Endodermal cell (in vitro differentiated cells): ENCODE measurements at regions not wholly inside any gene's neighbourhood (a gene's known extent, or its start where the extent isn't known, plus 50 kb on each side); places are given as distances from the start of the nearest gene placed in this dataset.

Experiments used
- DNase-seq: peaks from one replicate; pipeline ENCODE4 v3.0.0-alpha.2; 2017
- H3K27ac ChIP-seq: 2 replicates; pipeline ENCODE4 v1.5.1; 2013; ENCODE audit warnings: mild to moderate bottlenecking, low read depth, low read length, moderate library complexity
- H3K27me3 ChIP-seq: 2 replicates; pipeline ENCODE4 v1.6.1; 2013; ENCODE audit warnings: mild to moderate bottlenecking, low read length, moderate library complexity; ENCODE audit not compliant: insufficient read depth, control insufficient read depth, poor library complexity, severe bottlenecking
- H3K36me3 ChIP-seq: 2 replicates; pipeline ENCODE4 v1.7.0; 2013; ENCODE audit warnings: mild to moderate bottlenecking, low read length, moderate library complexity; ENCODE audit not compliant: control insufficient read depth, insufficient read depth
- H3K4me1 ChIP-seq: one replicate; pipeline ENCODE4 v1.7.0; 2013; ENCODE audit warnings: low read length; ENCODE audit not compliant: control insufficient read depth, insufficient read depth
- H3K4me3 ChIP-seq: 2 replicates; pipeline ENCODE4 v1.5.1; 2013; ENCODE audit warnings: mild to moderate bottlenecking, low read length, moderate library complexity
- H3K9ac ChIP-seq: 2 replicates; pipeline ENCODE4 v1.6.1; 2013; ENCODE audit warnings: mild to moderate bottlenecking, low read length, moderate library complexity; ENCODE audit not compliant: poor library complexity, severe bottlenecking; ENCODE audit errors: extremely low read depth
- H3K9me3 ChIP-seq: 2 replicates; pipeline ENCODE4 v1.6.1; 2013; ENCODE audit warnings: mild to moderate bottlenecking, low read length, moderate library complexity; ENCODE audit not compliant: control insufficient read depth
- H3K27ac Mint-ChIP-seq: 2 replicates; pipeline ENCODE4 v1.8.0; 2020; ENCODE audit warnings: mixed read lengths
- H3K27me3 Mint-ChIP-seq: 2 replicates; pipeline ENCODE4 v1.8.0; 2021; ENCODE audit warnings: mild to moderate bottlenecking, mixed read lengths; ENCODE audit not compliant: insufficient read depth
- H3K36me3 Mint-ChIP-seq: 2 replicates; pipeline ENCODE4 v1.8.0; 2020; ENCODE audit warnings: low read depth, mixed read lengths
- H3K4me1 Mint-ChIP-seq: 2 replicates; pipeline ENCODE4 v1.8.0; 2020; ENCODE audit warnings: mixed read lengths
- H3K4me3 Mint-ChIP-seq: 2 replicates; pipeline ENCODE4 v1.8.0; 2020; ENCODE audit warnings: mild to moderate bottlenecking, moderate library complexity, mixed read lengths
- H3K9me3 Mint-ChIP-seq: 2 replicates; pipeline ENCODE4 v1.8.0; 2020; ENCODE audit warnings: mild to moderate bottlenecking, mixed read lengths
- CTCF ChIP-seq: fragments of 200-600 bp; sonication (generic); conservative IDR thresholded peaks from 2 replicates; pipeline ENCODE4 v1.5.0; 2021; ENCODE audit warnings: antibody characterized with exemption, mild to moderate bottlenecking
- WGBS, 2 experiments: methylation state at CpG; one replicate each; pipeline versions ENCODE4 v1.1.5 to v1.1.7; 2013; ENCODE audit warnings: missing lambda C conversion rate in 2 of 2, mixed read lengths in 1 of 2; ENCODE audit not compliant: insufficient coverage in 1 of 2, insufficient read length in 1 of 2; 5-methylcytosine and 5-hydroxymethylcytosine counted together

GRCh38 chr16:62254372-62254771 is 218.1 kb upstream of the CDH8 start:
- DNase-seq = no peak
- 88 to 93% methylated on average over 2 to 5 of the region's 5 CpGs for WGBS, 2 experiments
- Mint-ChIP-seq H3K4me3 (no peak overlapping the region), H3K36me3 (no peaks in the 10 kb centered on the region), H3K9me3 (no peaks in the 10 kb centered on the region), H3K27me3 (no peaks in the 10 kb centered on the region), H3K27ac (no peak overlapping the region), H3K4me1 (peaks cover 15% of the 10 kb centered on the region)
- H3K27me3 ChIP-seq = no peaks in the 10 kb centered on the region
- no peak overlapping the region for H3K4me3 ChIP-seq
- no peaks in the 10 kb centered on the region for H3K36me3 ChIP-seq
- no peak for TF ChIP-seq CTCF
- H3K27ac ChIP-seq = no peak overlapping the region
- H3K4me1 ChIP-seq = no peaks in the 10 kb centered on the region
- H3K9ac ChIP-seq = no peak overlapping the region
- no peaks in the 10 kb centered on the region for H3K9me3 ChIP-seq

GRCh38 chr16:62253966-62254365 is 217.7 kb upstream of the CDH8 start:
- no peaks in the 10 kb centered on the region for H3K27me3 Mint-ChIP-seq
- H3K27me3 ChIP-seq = no peaks in the 10 kb centered on the region
- H3K27ac ChIP-seq = no peak overlapping the region
- no peak for TF ChIP-seq CTCF
- H3K4me3 ChIP-seq = no peak overlapping the region
- no peaks in the 10 kb centered on the region for H3K36me3 ChIP-seq
- no peaks in the 10 kb centered on the region for H3K9me3 Mint-ChIP-seq
- no peaks in the 10 kb centered on the region for H3K4me1 ChIP-seq
- WGBS, 2 experiments = 67 to 94% methylated on average over 1 to 3 of the region's 3 CpGs
- no peak overlapping the region for H3K4me3 Mint-ChIP-seq
- H3K9me3 ChIP-seq = no peaks in the 10 kb centered on the region
- H3K9ac ChIP-seq = no peak overlapping the region
- H3K4me1 Mint-ChIP-seq = peaks cover 15% of the 10 kb centered on the region
- no peak for DNase-seq
- H3K36me3 Mint-ChIP-seq = no peaks in the 10 kb centered on the region
- no peak overlapping the region for H3K27ac Mint-ChIP-seq

GRCh38 chr16:62249069-62249468 is 212.8 kb upstream of the CDH8 start:
- Mint-ChIP-seq H3K4me1 (peaks cover 8% of the 10 kb centered on the region), H3K27me3 (no peaks in the 10 kb centered on the region), H3K27ac (no peak overlapping the region), H3K4me3 (no peak overlapping the region), H3K9me3 (no peaks in the 10 kb centered on the region), H3K36me3 (no peaks in the 10 kb centered on the region)
- Histone ChIP-seq H3K9ac (no peak overlapping the region), H3K36me3 (no peaks in the 10 kb centered on the region), H3K27me3 (no peaks in the 10 kb centered on the region), H3K27ac (no peak overlapping the region), H3K9me3 (no peaks in the 10 kb centered on the region), H3K4me1 (no peaks in the 10 kb centered on the region), H3K4me3 (no peak overlapping the region)
- WGBS, 2 experiments = 79 to 86% methylated on average over 3 of the region's 3 CpGs
- no peak for DNase-seq
- TF ChIP-seq CTCF = peak; percentile 59
